K562 (cell line): ENCODE measurements at regions not wholly inside any gene's neighbourhood (a gene's known extent, or its start where the extent isn't known, plus 50 kb on each side); places are given as distances from the start of the nearest gene placed in this dataset.

Source experiments
- ATAC-seq: fragments of 200-7000 bp; cut with Tn5 transposase; 3 replicates; pipeline ENCODE4 v1.9.1; 2020; ENCODE audit warnings: moderate library complexity
- BruUV-seq: library from RNA; stranded (reverse); fragments of 400-500 nt; replicated peaks from 2 replicates; lab custom pipeline; 2021; lab: Mats Ljungman, UMichigan
- CTCF ChIA-PET: fragments of 300-600 bp; formaldehyde crosslinking; extraction: SDS; loops from one replicate; lab custom pipeline; 2021; ENCODE audit warnings: low intra/inter-chr PET ratio; lab: Yijun Ruan, JAX
- POLR2A ChIA-PET: fragments of 300-600, 350-650 bp; sonication (Branson Sonifier 250); formaldehyde crosslinking; extraction: SDS; loops from one replicate; lab custom pipeline; 2021; ENCODE audit warnings: antibody characterized with exemption, inconsistent platforms; lab: Yijun Ruan, JAX
- DNase-seq, 4 experiments: peaks; one replicate each; pipeline versions ENCODE4 v3.0.0 to v3.0.0-alpha.2; 2011 to 2018; ENCODE audit warnings: low spot score in 3 of 4, mixed read lengths in 3 of 4; ENCODE audit errors: extremely low read depth in 1 of 4
- FAIRE-seq: peaks from 2 replicates; lab custom pipeline; 2011; peaks lifted over from hg19 to GRCh38; lab: Jason Lieb, UNC
- H2AFZ ChIP-seq: 2 replicates; pipeline ENCODE4 v1.6.0; 2011; ENCODE audit warnings: low read depth, low read length, control low read depth, inconsistent platforms
- H3K27ac ChIP-seq: fragments of 200-600 bp; 3 replicates; pipeline ENCODE4 v1.8.0; 2011; ENCODE audit warnings: low read depth, mild to moderate bottlenecking, control low read depth, inconsistent platforms, low read length, moderate library complexity, mixed read lengths; ENCODE audit errors: extremely low read depth
- H3K27me3 ChIP-seq, 2 experiments: fragments of 300-600 bp in 1 of 2; 2 replicates in 1 of 2; 3 replicates in 1 of 2; pipeline versions ENCODE4 v1.6.0 to v1.8.0; 2011; ENCODE audit warnings: inconsistent platforms in 2 of 2, low read length in 2 of 2, mild to moderate bottlenecking in 1 of 2, mixed read lengths in 1 of 2, moderate library complexity in 1 of 2; ENCODE audit not compliant: control insufficient read depth in 2 of 2, insufficient read depth in 2 of 2
- H3K36me3 ChIP-seq: fragments of 300-600 bp; 3 replicates; pipeline ENCODE4 v1.8.0; 2011; ENCODE audit warnings: mild to moderate bottlenecking, low read length, inconsistent platforms; ENCODE audit not compliant: control insufficient read depth, insufficient read depth
- H3K4me1 ChIP-seq, 2 experiments: fragments of 200-600 bp in 1 of 2; replicated peaks in 1 of 2; 2 replicates in 1 of 2; 3 replicates in 1 of 2; pipeline versions ENCODE4 v1.5.1 to v1.8.0; 2011; ENCODE audit warnings: inconsistent platforms in 2 of 2, low read length in 2 of 2, mild to moderate bottlenecking in 1 of 2, mixed read lengths in 1 of 2, moderate library complexity in 1 of 2; ENCODE audit not compliant: control insufficient read depth in 2 of 2, insufficient read depth in 2 of 2
- H3K4me2 ChIP-seq: 2 replicates; pipeline ENCODE4 v1.6.1; 2011; ENCODE audit warnings: low read length, control low read depth, inconsistent platforms, mixed read lengths; ENCODE audit not compliant: insufficient read depth
- H3K4me3 ChIP-seq: fragments of 200-600 bp; sonication (generic), shearing (Covaris generic); 2 replicates; pipeline ENCODE4 v1.5.1; 2016; ENCODE audit warnings: control low read depth, inconsistent platforms
- H3K79me2 ChIP-seq: fragments of 200-600 bp; 3 replicates; pipeline ENCODE4 v1.8.0; 2011; ENCODE audit warnings: low read length, inconsistent platforms; ENCODE audit not compliant: control insufficient read depth, insufficient read depth
- H3K9ac ChIP-seq, 2 experiments: 2 replicates each; pipeline versions ENCODE4 v1.6.0 to v1.6.1; 2011; ENCODE audit warnings: low read depth in 2 of 2, low read length in 2 of 2, control low read depth in 1 of 2, inconsistent platforms in 1 of 2, mild to moderate bottlenecking in 1 of 2, mixed read lengths in 1 of 2; ENCODE audit not compliant: insufficient read depth in 1 of 2
- H3K9me1 ChIP-seq: one replicate; pipeline ENCODE4 v1.6.0; 2011; ENCODE audit warnings: inconsistent platforms, mild to moderate bottlenecking, low read length, moderate library complexity; ENCODE audit not compliant: control insufficient read depth, insufficient read depth
- H3K9me3 ChIP-seq: replicated peaks from 2 replicates; pipeline ENCODE4 v1.5.1; 2011; ENCODE audit warnings: low read depth, low read length, inconsistent platforms; ENCODE audit not compliant: control insufficient read depth, insufficient read depth
- H4K20me1 ChIP-seq: replicated peaks from 2 replicates; pipeline ENCODE4 v1.6.1; 2011; ENCODE audit warnings: low read length, inconsistent platforms, mixed read lengths; ENCODE audit not compliant: control insufficient read depth, insufficient read depth
- ARNT ChIP-seq, 2 experiments: fragments of 450-650 bp; IDR thresholded peaks; 2 replicates each; pipeline ENCODE4 v1.6.1; 2016; ENCODE audit warnings: mild to moderate bottlenecking in 1 of 2
- ETS1 ChIP-seq: conservative IDR thresholded peaks from 2 replicates; pipeline ENCODE4 v1.6.1; 2011; ENCODE audit warnings: low read depth, mild to moderate bottlenecking, low read length; ENCODE audit not compliant: control insufficient read depth
- MBD2 ChIP-seq: sonication (generic); IDR thresholded peaks from 2 replicates; pipeline ENCODE4 v1.6.1; 2016; ENCODE audit warnings: low read depth, borderline replicate concordance
- ZBTB11 ChIP-seq, 3 experiments: fragments of 200-800 bp in 1 of 3; fragments of 250-450 bp in 1 of 3; fragments of 450-650 bp in 1 of 3; sonication (Bioruptor Pico) in 1 of 3; sonication (Bioruptor generic) in 1 of 3; formaldehyde crosslinking in 1 of 3; IDR thresholded peaks; 2 replicates each; pipeline versions ENCODE4 v1.6.1 to v1.8.0; 2016 to 2022; ENCODE audit warnings: mild to moderate bottlenecking in 2 of 3, missing genetic modification characterization in 2 of 3, missing compliant biosample characterization in 1 of 3, moderate library complexity in 1 of 3
- ZFX ChIP-seq: sonication (generic); formaldehyde crosslinking; IDR thresholded peaks from 2 replicates; pipeline ENCODE4 v1.8.0; 2022; ENCODE audit warnings: mild to moderate bottlenecking, missing genetic modification reagents, moderate library complexity
- ZMIZ1 ChIP-seq, 2 experiments: fragments of 150-350 bp in 1 of 2; IDR thresholded peaks; 2 replicates each; pipeline ENCODE4 v1.6.1; 2012 to 2016; ENCODE audit warnings: low read depth in 2 of 2, low read length in 2 of 2, mild to moderate bottlenecking in 1 of 2, moderate library complexity in 1 of 2
- ZNF507 ChIP-seq: conservative IDR thresholded peaks from 2 replicates; pipeline ENCODE4 v1.6.1; 2017; ENCODE audit warnings: missing genetic modification characterization, missing compliant biosample characterization
- WGBS: fragments of 100-300 bp; shearing (Covaris generic); methylation state at CpG from one replicate; pipeline ENCODE4 v1.1.6; 2016; ENCODE audit warnings: low coverage, mixed read lengths; ENCODE audit not compliant: insufficient coverage; ENCODE audit errors: missing lambda C conversion rate; 5-methylcytosine and 5-hydroxymethylcytosine counted together
- in situ Hi-C: fragments of 300-500 bp; cut with MboI; formaldehyde crosslinking; loops from 4 replicates; pipeline ENCODE4 v1.15.0; 2018; ENCODE audit warnings: inconsistent platforms, mixed read lengths
- intact Hi-C: fragments of 100-400 bp; cut with micrococcal nuclease; formaldehyde crosslinking; loops from 2 replicates; pipeline ENCODE4 v1.14.2; 2022

- no peaks in the 10 kb centered on the region for H3K9me3 ChIP-seq
- H3K27me3 ChIP-seq = peaks cover 0 to 7% of the 10 kb centered on the region in 2 experiments; a peak in 2 of 5 replicates
- no peaks in the 10 kb centered on the region for H3K9me1 ChIP-seq
- H3K79me2 ChIP-seq = no peaks in the 10 kb centered on the region
- TF ChIP-seq ZBTB11 (CRISPR knock-in tag; IDR thresholded peaks at IDR 0.05) (no peak), ETS1 (no peak), ZFX (CRISPR knock-in tag) (no peak), ARNT (IDR thresholded peaks at IDR 0.05) (no peak), ZMIZ1 (IDR thresholded peaks at IDR 0.05; ENCODE audit: low read depth in 2 of 2, low read length in 2 of 2) (no peak), MBD2 (no peak), ZNF507 (tag) (no peak)
- no peak for ATAC-seq
- CTCF ChIA-PET = no interaction called here
- H3K4me1 ChIP-seq = no peaks in the 10 kb centered on the region
- in situ Hi-C loops = no loop called here
- no peak overlapping the region for H3K4me3 ChIP-seq
- H3K4me2 ChIP-seq = no peak overlapping the region
- H2AFZ ChIP-seq = no peak overlapping the region
- no TSS peak for BruUV-seq
- H3K27ac ChIP-seq = no peak overlapping the region
- POLR2A ChIA-PET = no interaction called here
- no peak overlapping the region for H3K9ac ChIP-seq
- DNase-seq = no peak
- 0% methylated on average over 6 of the region's 19 CpGs for WGBS
- intact Hi-C loops = no loop called here
- H4K20me1 ChIP-seq = no peaks in the 10 kb centered on the region
- no peak for FAIRE-seq
- no peaks in the 10 kb centered on the region for H3K36me3 ChIP-seq
Measured at GRCh38 chr3:124384527-124384926, 345.7 kb upstream of the UMPS start.
